RPMI7951 (cell line): ENCODE measurements at regions not wholly inside any gene's neighbourhood (a gene's known extent, or its start where the extent isn't known, plus 50 kb on each side); places are given as distances from the start of the nearest gene placed in this dataset.

Experiments
- DNase-seq: peaks from one replicate; pipeline ENCODE4 v3.0.0-alpha.2; 2012; ENCODE audit warnings: low read depth

DNA sequence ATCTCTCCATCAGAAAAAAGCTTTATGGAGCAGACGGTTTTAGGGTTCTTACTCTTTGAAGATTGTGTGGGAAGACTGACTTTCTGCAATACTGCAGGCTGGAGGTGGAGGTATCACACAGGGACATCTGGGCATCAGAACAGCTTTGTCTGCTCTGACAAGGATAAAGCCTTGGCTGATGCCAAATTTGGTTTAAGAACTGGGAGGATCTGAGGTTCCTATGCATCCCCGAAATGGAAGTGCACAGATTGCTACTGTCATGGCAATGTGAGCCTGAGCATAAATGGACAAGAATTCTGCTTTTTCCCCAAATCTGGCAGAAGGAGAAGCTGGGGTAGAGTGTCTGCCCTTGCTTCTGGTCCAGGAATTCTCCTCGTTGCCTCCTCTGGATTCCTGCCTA, 424.3 kb downstream of the SLC4A3 start:
- DNase-seq, result no peak

DNA sequence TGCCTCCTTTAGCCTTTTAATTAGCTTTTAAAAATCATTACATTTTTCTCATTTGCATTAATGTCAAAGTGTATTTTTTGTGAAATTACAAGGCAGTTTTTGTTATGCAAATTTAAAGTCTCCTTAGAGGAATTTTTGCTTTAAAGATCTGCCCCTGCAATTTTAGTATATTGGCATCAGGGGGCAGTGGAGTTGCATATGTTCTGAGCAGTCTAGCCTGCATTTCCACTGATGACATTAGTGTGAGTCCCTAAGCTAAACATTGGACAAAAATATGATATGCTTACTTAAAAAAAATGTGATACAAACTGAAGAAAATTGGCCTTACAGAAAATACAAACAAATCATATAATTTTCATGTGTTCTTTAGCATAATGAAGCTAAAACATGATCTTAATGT, 426.5 kb downstream of the SLC4A3 start:
- no peak for DNase-seq

DNA sequence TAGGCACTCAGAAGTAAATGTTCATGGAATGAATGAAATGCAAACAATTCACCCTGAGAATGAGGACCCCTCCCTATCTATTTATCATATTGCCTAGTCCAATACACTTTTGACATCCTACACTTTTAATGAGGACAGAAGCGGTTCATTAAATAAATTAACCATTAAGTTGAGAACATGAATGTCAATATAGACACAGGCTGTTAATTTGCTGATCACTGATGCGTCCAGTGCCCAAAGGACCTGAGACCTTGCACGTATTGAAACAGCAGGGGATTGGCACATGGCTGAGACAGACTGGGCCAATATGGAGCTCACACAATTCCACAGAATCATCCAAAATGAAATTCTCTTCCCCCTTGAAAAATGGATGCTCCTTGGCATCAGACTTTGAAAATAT, 430.0 kb downstream of the SLC4A3 start:
- DNase-seq, result no peak

DNA sequence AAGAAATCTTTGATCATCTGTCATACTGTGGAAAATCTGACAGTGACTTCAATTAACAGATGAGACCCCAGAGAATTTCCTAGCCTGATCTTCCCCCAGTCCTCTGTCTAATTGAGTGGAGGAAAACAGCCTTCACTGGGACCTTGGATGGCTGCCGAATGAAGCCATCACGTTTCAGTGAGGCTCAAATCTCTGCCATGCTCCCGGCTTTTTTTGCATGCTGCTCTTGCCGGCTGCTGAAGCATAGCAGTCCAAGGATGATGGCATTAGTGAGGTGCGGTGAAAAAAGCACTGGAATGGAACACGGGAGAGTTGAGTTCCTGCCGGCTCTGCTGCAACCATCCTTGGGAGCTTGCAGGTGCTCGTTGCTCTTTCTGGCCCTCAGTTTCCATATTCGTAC, 430.5 kb downstream of the SLC4A3 start:
- no peak for DNase-seq

DNA sequence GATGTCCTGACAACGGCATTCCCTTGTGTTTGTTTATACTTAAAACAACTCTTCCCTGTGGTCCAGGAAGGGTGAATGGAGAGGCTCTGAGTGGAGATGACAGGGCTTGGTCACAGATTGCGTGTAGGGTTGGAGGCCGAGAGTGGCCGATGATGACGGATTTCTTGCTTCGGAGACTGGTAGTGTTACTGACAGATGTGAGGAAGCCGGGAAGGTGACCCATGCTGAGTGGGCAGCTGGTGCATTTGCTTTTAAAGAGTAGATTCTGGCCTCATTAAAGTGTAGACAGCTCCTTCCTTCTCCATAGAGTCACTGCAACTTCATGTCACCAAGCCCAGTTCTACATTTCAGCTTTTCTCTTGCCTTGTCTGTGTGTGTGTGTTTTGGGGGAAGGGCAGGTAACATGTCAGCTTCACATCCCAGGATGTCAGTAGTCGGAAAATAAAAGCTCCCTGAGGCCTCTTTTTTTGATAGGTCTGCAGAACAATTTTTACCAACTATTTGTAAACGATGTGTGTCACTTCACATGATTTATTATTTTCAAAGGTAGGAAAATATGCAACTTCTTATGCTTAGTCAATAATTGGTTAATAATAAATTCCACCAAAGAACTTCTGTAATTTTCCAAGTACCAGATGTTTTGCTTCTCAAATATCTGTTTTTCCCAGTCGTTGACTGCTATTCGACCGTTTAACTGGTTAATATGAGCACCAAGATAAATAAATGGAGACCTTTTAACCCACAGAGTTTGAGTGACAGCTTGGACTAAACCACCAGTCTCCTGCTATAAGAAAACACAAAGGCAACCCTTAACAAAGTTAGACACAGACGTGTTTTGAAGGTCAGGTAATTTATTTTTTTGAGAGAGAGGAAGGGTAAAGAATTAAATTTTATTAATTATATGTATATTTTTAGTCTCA, 436.9 kb downstream of the SLC4A3 start:
- DNase-seq, result peak; percentile 23

DNA sequence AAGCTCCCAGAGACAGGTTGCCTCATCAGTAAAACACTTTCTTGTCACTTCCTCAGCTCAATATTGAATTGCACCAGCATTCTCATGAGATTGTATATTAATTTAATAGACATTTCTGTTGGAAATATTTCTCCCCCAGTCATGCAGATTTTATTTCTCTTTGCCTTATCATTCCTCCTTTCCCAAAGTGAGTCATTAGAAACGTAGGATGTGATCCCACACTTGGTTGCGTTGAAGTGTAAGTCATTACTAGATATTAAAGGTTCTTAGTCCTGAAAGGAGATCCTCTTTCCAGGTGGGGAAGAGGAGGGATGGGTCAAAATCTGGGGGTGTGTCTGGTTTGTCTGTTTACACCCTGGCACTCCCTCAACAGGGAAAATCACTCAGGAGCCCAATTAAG, 438.2 kb downstream of the SLC4A3 start:
- no peak for DNase-seq

DNA sequence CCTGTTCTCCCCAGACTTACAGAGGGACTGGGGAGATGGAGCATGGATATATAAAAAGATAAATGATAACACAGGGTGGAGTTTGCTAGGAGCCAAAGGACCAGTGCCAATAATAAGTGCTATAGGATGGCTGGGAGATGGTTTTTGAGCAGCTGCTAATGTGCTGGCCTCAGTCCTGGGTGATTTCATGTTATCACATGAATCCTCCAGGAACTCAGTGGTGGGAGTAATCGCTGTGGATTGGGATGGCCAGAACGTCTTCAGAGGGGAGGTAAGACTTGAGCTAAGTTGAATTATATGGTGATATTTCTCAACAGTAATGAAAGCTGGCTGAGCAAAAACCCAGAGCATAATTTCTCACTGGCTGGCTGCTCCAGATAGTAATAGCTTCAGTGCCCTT, 441.4 kb downstream of the SLC4A3 start:
- no peak for DNase-seq

DNA sequence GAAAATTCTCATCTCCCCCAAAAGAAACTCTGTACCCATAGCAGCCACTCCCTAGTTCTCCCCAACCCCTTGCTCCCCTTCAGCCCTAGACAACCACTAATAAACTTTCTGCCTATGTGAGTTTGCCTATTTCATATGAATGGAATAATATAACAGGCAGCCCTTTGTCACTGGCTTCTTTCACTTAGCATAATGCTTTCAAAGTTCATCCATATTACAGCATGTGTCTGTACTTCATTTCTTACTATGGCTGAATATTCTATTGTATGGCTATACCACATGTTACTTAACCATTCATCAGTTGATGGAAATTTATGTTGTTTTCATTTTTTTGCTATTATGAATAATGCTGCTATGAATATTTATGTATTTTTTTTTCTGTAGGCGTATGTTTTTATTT, 442.9 kb downstream of the SLC4A3 start:
- no peak for DNase-seq

DNA sequence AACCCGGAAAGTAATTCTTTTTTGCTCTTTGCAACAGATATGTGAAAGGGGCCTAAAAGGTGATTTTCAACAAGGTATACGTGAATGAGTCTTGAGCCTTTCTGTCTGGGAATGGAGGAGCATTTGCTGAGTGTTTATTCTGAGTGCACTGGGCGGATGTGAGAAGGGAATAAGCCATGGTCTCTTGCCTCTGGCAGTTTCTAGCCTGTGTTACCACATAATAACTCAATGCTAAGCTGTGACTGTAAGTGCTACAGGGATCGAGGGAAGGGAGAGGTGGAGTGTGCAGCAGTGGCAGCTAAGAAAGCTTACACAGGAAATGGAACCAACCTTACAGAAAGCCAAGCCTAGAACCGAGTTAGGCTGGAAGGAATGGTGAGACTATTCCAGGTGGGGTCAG, 444.3 kb downstream of the SLC4A3 start:
- peak; percentile 83 for DNase-seq

DNA sequence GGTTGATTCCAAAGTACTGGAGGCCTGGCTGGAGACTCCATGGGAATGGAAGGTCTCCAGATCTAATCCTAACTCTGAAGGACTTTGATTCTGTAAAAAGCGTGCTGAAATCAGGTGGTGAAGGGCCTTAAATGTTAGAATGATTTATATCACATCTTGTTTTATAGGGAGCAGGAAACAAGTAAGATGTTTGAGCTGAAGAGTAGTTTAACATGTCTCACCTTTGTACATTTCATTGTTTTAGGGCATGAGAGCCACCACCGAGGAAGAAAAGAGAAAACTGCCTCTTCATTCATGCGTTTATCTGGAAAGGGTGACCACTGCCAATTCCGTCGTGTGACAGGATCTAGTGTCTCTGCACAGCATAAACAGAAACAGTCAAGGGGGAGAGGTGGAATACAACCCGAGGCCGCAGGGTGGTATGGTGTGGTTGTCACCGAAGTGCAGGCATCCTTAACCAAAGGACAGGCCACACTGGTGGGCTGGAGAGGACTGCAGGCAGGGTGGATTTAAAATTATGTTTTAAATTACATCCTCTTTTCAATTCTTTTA, 445.3 kb downstream of the SLC4A3 start:
- no peak for DNase-seq

DNA sequence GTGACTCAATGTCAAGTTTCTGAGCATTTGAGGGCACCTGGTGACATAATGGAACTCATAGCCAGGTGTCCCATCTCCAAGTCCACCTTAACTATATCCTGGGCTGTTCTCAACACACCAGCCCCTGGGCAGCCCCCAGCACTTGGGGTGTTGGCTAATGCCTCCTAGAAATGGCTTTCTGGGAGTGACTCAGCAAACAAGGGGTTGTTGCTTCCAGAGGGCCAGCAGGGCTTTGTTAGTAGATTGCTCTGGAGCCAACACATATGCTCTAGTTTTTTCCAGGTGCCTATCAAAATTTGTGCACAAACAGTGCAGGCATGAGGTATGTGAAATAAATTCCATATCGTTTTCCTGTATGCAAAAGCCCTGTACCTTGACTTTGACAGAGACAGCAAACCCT, 448.4 kb downstream of the SLC4A3 start:
- DNase-seq, result no peak

DNA sequence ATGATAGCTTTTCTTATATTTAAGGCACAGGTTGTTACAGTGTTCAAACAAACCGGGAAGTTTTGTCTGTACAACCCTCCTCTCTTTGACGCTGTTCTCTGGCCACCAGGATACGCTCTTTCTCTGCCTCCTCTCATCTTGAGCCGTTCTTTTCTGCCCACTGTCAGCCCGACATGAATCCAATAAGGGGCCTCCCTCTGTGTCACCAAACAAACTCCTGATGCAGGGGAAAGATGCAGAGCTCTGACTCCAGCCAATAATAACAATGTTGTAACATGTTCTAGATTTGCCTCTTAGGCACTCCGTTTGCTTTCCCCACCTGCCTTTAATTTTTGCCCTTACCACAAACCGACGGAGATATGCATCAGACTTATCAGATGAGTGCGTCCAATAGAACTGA, 449.3 kb downstream of the SLC4A3 start:
- DNase-seq, result peak; percentile 96

DNA sequence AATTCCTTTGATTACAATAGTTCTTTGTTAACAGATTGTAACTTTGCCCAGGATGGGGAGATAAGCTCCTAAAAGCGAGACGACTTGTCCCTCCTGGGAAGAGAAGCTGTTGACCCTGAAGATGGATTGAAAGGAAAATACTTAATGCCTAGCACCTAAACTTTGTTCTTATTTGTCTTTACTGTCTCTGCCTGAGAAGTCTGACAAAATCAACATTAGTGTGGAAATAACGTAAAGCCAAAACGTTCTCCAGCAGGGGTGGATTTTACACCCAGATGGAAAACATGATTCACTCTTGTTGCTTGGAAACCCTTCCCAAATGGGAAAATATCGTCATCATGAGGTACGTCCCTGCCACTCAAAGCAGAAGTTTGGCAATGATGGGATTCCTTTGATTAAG, 450.1 kb downstream of the SLC4A3 start:
- DNase-seq, result peak; percentile 84

DNA sequence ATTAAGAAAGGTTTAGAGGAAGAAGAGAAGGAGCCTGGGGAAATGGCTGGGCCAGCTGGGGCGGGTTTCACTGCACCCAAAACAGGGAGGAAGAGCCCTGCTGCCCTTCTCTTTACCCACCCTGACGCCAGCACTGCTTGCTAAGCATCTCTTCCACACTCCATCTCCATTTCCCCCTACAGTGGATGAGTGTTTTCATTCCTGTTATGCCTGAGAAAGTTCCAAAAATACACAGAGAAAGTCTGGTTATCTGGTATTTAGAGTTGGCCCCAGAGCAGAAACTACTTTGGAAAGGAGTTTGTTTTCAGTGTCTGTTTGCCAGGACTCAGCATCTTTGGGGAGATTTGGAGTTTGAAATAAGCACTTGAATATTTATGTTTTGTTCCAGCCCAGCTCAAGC, 451.0 kb downstream of the SLC4A3 start:
- no peak for DNase-seq

DNA sequence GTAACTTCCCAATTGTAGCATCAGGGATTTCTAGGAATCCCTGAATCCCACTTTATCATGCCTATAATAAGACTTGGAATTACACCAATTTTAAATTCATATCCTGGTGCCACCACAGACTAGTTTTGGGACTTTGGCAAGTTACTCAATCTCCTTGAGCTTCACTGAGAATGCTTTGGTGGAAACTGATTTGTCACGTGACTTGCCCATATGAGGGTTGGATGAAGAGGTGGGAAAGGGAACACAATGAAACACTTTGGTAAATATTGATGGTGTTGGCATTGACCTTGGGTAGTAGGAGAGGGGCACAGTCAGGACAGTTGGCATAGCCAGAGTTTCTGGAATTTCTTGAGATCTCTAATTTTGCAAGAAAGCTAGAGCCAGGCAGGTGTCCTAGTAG, 452.2 kb downstream of the SLC4A3 start:
- DNase-seq, result no peak

DNA sequence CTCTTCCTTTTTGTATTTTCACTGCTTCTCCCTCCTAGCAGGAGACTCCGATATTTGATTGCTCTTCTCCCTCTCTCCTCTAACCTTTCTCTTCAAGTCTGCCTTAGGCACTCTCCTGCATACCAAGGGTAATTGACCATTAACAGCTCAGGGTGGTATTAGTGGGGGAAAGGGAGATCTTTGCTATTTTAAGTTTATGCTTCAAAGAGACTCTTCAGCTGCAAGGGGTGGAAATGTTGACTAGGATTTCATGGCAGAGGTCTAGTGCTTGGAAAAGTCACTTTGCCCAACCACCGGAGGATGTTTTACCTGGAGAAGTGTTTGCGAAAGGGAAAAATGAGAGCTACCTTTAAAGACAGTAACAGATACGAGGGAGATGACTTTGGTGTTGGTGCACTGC, 453.7 kb downstream of the SLC4A3 start:
- no peak for DNase-seq

DNA sequence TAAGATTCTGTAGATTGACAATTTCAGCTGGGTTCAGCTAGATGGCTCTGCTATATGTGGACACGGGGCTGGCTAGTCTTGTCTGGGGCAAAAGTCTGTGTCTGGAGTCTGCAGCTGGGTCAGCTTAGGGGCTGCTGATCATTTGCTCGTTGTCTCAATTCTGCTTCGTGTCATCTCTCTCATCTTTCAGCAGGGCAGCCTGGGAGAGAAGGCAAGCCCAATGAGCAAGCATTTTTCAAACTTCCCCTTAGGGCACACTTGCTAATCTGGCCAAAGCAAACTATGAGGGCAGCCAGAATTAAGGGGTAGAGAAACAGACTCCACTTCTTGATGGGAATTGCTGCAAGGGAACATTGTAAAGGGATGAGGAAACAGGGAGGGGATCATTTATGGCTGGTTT, 462.6 kb downstream of the SLC4A3 start:
- DNase-seq, result peak; percentile 90

DNA sequence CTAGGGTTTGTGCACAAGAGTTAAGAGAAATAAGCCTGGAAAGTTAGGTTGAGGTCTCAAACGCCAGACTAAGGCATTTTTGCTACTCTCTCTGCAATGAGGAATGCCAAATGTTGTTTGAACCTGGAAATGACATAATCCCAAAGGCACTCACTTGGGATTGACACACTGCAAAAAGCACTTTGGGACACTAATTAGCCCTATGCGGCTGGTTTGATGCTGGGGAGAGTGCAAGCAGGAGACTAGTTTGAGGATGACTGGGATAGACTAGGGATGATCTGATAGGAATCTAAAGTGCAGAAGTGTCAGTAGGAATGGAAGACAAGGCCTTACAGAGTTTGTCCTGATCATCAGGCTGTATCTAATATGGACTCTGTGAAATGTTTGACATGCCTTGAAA, 469.0 kb downstream of the SLC4A3 start:
- DNase-seq, result peak; percentile 51

DNA sequence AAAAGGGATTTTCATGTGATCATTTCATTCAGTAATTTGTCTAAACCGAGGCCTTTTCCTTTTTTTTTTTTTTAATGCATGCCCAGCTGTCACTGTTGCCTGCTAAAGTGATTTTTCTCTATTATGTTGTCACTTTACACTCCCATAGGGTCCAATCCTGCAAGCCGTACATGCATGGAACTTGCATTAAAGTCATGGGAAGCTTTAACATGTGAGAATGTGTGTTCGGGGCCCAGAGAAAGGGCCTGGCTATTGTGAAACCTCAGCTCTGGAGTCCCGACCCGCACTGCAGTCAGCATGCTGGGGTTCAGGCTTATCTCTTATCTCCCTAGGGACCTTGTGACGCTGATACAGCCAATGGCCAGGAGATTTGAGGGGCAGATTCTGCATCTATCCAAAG, 474.6 kb downstream of the SLC4A3 start:
- DNase-seq, result no peak

DNA sequence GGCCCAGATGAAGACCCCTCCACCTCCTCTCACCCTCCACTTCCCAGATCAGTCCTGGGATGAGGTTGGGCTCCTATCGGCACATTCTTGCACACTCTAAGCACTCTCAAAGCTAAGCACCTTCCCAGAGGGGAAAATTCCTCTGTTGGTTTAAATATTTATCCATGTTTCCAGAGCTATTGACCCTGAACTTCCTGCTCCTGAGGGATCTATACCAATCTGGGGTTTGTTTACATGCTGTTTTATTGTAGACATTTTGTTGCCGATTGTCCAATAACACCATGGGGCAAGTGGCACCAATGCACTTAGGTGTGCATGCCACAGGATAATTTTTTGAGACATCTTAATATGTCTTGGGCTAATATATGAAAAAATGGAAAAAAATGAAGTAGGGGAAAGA, 476.2 kb downstream of the SLC4A3 start:
- DNase-seq, result no peak

DNA sequence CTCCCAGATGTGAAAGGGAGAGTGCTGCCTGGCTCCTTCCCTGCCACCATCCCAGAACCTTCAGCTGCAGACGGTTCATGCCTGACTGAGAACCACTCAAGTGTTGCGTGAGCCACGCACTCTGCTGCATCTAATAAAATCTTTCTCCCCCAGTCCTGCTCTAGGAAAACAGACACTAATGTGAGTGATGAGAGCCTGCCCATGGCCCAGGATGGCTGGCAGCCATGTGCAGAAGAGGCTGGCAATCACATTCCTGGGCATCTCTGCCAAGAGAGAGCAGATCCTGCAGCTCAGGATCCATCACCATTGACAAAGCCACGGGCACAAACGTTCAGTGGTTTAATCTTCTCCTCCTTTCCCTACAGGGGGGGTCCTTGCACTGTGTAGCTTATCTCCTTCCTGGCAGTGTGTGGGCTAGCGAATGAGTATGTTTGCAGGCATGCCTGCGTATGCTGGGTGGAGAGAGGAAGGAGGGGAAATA, 477.5 kb downstream of the SLC4A3 start:
- peak; percentile 75 for DNase-seq

DNA sequence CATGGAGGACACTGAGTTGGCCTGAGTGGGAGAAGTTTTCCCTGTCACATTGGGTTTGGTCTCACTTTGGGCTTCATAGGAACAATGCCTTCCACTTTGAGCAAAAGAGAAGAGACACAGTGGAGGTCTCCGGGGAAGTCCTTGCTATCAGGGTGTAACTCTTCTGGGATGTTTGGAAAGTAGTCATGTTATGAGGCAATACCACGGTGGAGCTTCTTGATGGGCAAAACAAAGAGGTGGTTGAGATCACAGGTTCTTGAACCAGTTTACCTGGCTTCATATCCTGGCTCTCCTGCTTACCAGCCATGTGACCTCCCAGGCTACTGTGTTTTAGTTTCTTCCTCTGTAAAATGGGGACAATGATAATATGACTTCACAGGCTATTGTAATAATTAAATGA, 478.6 kb downstream of the SLC4A3 start:
- DNase-seq, result no peak

DNA sequence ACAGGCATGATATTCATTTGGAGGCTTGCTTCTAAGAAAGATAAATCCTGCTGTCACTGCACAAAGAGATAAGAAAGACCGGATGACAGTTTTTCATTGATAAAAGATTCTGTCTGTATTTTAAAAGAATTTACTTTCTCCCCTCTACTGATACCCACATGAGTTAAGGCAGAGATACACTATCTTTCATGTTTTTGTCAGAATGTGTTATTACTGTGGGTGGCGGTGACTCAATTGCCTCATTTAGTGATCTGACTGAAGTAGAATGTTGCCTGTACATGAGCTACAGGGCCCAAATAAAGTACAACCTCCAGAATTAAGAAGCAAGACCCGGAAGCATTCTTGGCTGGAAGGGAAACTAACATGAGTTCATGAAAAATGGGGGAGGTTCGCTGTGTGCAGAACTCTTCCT, 480.0 kb downstream of the SLC4A3 start:
- DNase-seq, result no peak

DNA sequence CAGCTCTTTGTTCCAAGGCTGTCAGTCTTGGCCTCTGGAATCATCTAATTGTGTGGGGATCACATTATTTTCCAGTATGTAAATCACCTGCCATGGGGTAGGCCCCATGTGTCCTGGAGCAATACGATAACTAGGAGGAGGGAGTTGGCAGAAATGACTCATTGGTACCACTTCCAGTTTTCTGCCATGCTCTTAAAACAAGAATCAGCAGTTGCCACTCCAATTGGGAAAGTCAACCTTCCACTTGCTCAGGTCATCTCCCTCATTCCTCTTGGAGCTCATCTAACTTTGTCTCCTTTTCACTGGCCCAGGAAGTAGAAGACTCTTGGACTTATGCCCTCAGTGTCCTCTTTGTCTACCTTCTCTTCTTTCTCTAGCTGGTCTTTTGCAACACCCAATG, 487.0 kb downstream of the SLC4A3 start:
- DNase-seq, result peak; percentile 22
